ENCODE measurements at regions not wholly inside any gene's neighbourhood (a gene's known extent, or its start where the extent isn't known, plus 50 kb on each side); places are given as distances from the start of the nearest gene placed in this dataset.

- TF ChIP-seq POLR2AphosphoS5 (IDR thresholded peaks at IDR 0.05; ENCODE audit: low read depth) = no peak
- no peak for TF ChIP-seq REST (IDR thresholded peaks at IDR 0.05; ENCODE audit: insufficient replicate concordance, low read depth)
- TF ChIP-seq CTCF (IDR thresholded peaks at IDR 0.05; ENCODE audit: insufficient read depth, low read length) = no peak
- TF ChIP-seq SPI1 (IDR thresholded peaks at IDR 0.05; ENCODE audit: borderline replicate concordance, low read depth) = no peak
Observed at GRCh38 chr3:111012388-111013248, 59.0 kb upstream of the NECTIN3 start.
